Ovary (tissue), 3 donors: ENCODE measurements at regions not wholly inside any gene's neighbourhood (a gene's known extent, or its start where the extent isn't known, plus 50 kb on each side); places are given as distances from the start of the nearest gene placed in this dataset.

Experiments
- CTCF ChIP-seq, 3 donors: fragments of 450-650 bp in 2 of 3; fragments of 200-600 bp in 1 of 3; IDR thresholded peaks; one replicate each; pipeline versions ENCODE4 v1.5.1 to v1.8.0; 2016 to 2022; ENCODE audit warnings: antibody characterized with exemption in 3 of 3, mild to moderate bottlenecking in 1 of 3
- EP300 ChIP-seq: sonication (generic); formaldehyde crosslinking; IDR thresholded peaks from one replicate; pipeline ENCODE4 v1.6.1; 2017; ENCODE audit warnings: antibody characterized with exemption
- POLR2A ChIP-seq: fragments of 450-650 bp; IDR thresholded peaks from one replicate; pipeline ENCODE4 v1.6.1; 2017; ENCODE audit warnings: antibody characterized with exemption, mild to moderate bottlenecking, moderate library complexity
- donor health status: DM: no; HTN: no; CAD: no.

DNA sequence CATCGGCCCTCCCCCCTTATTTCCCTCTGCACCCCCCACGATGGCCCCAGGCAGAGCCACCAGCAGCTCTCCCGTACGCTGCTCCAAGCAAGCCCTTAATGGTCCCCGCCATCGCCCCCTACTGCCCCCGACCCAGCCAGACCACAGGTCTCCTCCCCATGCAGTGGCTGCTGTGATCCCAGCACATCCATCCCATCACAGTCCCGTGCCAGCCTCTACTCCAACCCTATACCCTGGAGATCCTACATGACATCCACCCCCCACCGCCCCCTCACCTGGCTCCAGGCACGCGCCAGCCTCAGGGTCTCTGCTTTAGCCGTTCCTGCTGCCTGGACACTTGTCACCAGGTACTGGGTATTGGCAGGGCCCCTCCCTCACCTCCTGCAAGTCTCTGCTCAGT is 85.8 kb upstream of the RTL6 start:
- TF ChIP-seq CTCF (IDR thresholded peaks at IDR 0.05) (no peak), POLR2A (no peak), EP300 (no peak)
